ENCODE measurements at regions not wholly inside any gene's neighbourhood (a gene's known extent, or its start where the extent isn't known, plus 50 kb on each side); places are given as distances from the start of the nearest gene placed in this dataset.

DNA sequence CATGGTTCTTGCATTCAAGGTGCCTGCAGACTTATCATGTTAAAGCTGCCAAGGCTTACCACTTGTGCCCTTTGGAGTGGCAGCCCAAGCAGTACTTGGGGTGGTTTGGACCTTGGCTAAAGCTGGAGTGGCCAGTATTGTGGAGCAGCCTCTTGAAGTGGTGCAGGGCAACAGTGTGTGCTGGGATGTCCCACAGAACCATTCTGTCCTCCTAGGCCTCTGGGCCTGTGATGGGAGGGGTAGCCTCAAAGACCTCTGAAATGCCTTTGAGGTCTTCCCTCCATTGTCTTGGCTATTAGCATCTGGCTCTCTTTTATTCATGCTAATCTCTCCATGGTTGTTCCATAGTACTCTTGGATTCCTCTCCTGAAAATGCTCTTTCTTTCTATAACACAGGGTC is 78.2 kb upstream of the SLC24A4 start:
- H3K27ac ChIP-seq (ENCODE audit: low read depth, low read length), result no peak overlapping the region
- Mint-ChIP-seq H3K27ac (no peak overlapping the region), H3K9me3 (peaks cover 66% of the 10 kb centered on the region), H3K36me3 (ENCODE audit: low read depth) (peaks cover 3% of the 10 kb centered on the region), H3K4me1 (no peaks in the 10 kb centered on the region), H3K27me3 (ENCODE audit: insufficient read depth) (peaks cover 3% of the 10 kb centered on the region), H3K4me3 (no peak overlapping the region)
- H3K9me3 ChIP-seq (ENCODE audit: control insufficient read depth, low read length), result peaks cover 16% of the 10 kb centered on the region
- peak; percentile 49 for DNase-seq
- TF ChIP-seq, protein P1, sequence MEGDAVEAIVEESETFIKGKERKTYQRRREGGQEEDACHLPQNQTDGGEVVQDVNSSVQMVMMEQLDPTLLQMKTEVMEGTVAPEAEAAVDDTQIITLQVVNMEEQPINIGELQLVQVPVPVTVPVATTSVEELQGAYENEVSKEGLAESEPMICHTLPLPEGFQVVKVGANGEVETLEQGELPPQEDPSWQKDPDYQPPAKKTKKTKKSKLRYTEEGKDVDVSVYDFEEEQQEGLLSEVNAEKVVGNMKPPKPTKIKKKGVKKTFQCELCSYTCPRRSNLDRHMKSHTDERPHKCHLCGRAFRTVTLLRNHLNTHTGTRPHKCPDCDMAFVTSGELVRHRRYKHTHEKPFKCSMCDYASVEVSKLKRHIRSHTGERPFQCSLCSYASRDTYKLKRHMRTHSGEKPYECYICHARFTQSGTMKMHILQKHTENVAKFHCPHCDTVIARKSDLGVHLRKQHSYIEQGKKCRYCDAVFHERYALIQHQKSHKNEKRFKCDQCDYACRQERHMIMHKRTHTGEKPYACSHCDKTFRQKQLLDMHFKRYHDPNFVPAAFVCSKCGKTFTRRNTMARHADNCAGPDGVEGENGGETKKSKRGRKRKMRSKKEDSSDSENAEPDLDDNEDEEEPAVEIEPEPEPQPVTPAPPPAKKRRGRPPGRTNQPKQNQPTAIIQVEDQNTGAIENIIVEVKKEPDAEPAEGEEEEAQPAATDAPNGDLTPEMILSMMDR (conservative IDR thresholded peaks at IDR 0.05), result no peak
- H3K4me3 ChIP-seq (ENCODE audit: low read length), result no peak overlapping the region
- no peaks in the 10 kb centered on the region for H3K36me3 ChIP-seq (ENCODE audit: control insufficient read depth, insufficient read depth, low read length)
- no peaks in the 10 kb centered on the region for H3K27me3 ChIP-seq (ENCODE audit: control insufficient read depth, insufficient read depth, low read length, poor library complexity, severe bottlenecking)
- H3K4me1 ChIP-seq (ENCODE audit: control insufficient read depth, insufficient read depth, low read length), result no peaks in the 10 kb centered on the region
- no peak overlapping the region for H3K9ac ChIP-seq (ENCODE audit: extremely low read depth, low read length, poor library complexity, severe bottlenecking)

DNA sequence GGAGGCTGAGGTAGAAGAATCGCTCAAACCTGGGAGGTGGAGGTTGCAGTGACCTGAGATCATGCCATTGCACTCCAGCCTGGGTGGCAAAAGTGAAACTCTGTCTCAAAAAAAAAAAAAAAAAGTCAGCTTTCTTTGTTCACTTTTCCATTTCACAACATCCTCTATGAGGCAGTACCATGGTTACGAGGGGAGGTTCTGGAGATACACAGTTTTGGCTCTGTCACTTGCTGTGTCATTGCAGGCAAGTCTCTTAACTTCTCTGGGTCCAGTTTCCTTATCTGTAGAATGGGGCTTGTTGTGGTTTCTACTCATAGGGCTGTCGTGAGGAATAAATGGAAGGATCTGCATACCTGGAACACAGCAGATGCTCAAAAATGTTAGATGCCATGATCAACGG is 75.6 kb upstream of the SLC24A4 start:
- TF ChIP-seq, protein P1 (conservative IDR thresholded peaks at IDR 0.05), result no peak
- Histone ChIP-seq H3K4me1 (ENCODE audit: control insufficient read depth, insufficient read depth, low read length) (no peaks in the 10 kb centered on the region), H3K36me3 (ENCODE audit: control insufficient read depth, insufficient read depth, low read length) (no peaks in the 10 kb centered on the region), H3K9me3 (ENCODE audit: control insufficient read depth, low read length) (peaks cover 16% of the 10 kb centered on the region), H3K9ac (ENCODE audit: extremely low read depth, low read length, poor library complexity, severe bottlenecking) (no peak overlapping the region), H3K27me3 (ENCODE audit: control insufficient read depth, insufficient read depth, low read length, poor library complexity, severe bottlenecking) (peaks cover 3% of the 10 kb centered on the region), H3K4me3 (ENCODE audit: low read length) (no peak overlapping the region), H3K27ac (ENCODE audit: low read depth, low read length) (no peak overlapping the region)
- peaks cover 3% of the 10 kb centered on the region for H3K4me1 Mint-ChIP-seq
- WGBS, 2 experiments (ENCODE audit: insufficient coverage in 1 of 2, insufficient read length in 1 of 2), result 91 to 100% methylated on average over 3 to 4 of the region's 4 CpGs
- DNase-seq, result no peak
- peaks cover 48% of the 10 kb centered on the region for H3K9me3 Mint-ChIP-seq
- H3K27me3 Mint-ChIP-seq (ENCODE audit: insufficient read depth), result peaks cover 22% of the 10 kb centered on the region
- H3K4me3 Mint-ChIP-seq, result no peak overlapping the region
- H3K36me3 Mint-ChIP-seq (ENCODE audit: low read depth), result peaks cover 3% of the 10 kb centered on the region
- H3K27ac Mint-ChIP-seq, result no peak overlapping the region

DNA sequence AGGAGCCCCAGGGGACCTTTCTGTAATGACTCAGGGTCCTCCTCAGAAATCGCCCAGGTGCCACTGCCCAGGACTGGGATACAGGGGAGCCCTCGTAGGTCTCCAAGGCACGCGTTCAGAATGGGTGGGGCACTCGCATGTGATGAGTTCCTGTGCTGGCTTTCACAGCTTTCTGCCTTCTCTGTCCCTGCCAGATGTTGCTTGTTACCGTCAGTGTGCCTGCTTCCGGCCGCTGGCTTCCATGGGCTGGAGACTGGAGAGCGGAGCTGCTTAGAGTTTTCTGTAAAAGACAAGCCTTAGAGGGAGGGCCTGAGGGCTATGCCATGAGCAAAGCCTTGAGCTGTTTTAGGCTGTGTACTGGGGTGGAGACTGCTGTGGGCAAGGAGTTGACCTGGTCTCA is 75.0 kb upstream of the SLC24A4 start:
- H3K36me3 ChIP-seq (ENCODE audit: control insufficient read depth, insufficient read depth, low read length), result no peaks in the 10 kb centered on the region
- no peak overlapping the region for H3K4me3 ChIP-seq (ENCODE audit: low read length)
- DNase-seq, result no peak
- H3K9ac ChIP-seq (ENCODE audit: extremely low read depth, low read length, poor library complexity, severe bottlenecking), result no peak overlapping the region
- Mint-ChIP-seq H3K27ac (no peak overlapping the region), H3K4me3 (no peak overlapping the region), H3K9me3 (peaks cover 45% of the 10 kb centered on the region), H3K4me1 (peaks cover 3% of the 10 kb centered on the region), H3K36me3 (ENCODE audit: low read depth) (peaks cover 3% of the 10 kb centered on the region), H3K27me3 (ENCODE audit: insufficient read depth) (peaks cover 25% of the 10 kb centered on the region)
- peaks cover 9% of the 10 kb centered on the region for H3K27me3 ChIP-seq (ENCODE audit: control insufficient read depth, insufficient read depth, low read length, poor library complexity, severe bottlenecking)
- 92 to 94% methylated on average over 9 of the region's 9 CpGs for WGBS, 2 experiments (ENCODE audit: insufficient coverage in 1 of 2, insufficient read length in 1 of 2)
- no peaks in the 10 kb centered on the region for H3K4me1 ChIP-seq (ENCODE audit: control insufficient read depth, insufficient read depth, low read length)
- peaks cover 16% of the 10 kb centered on the region for H3K9me3 ChIP-seq (ENCODE audit: control insufficient read depth, low read length)
- TF ChIP-seq, protein P1 (conservative IDR thresholded peaks at IDR 0.05), result no peak
- no peak overlapping the region for H3K27ac ChIP-seq (ENCODE audit: low read depth, low read length)
